CD4-positive, alpha-beta T cell (primary cell): ENCODE measurements at regions not wholly inside any gene's neighbourhood (a gene's known extent, or its start where the extent isn't known, plus 50 kb on each side); places are given as distances from the start of the nearest gene placed in this dataset.

Source experiments
- ATAC-seq: fragments of 200-7000 bp; cut with Tn5 transposase; one replicate; pipeline ENCODE4 v1.10.0; 2022; ENCODE audit warnings: mild to moderate bottlenecking; ENCODE audit not compliant: poor library complexity
- CTCF ChIA-PET: fragments of 350-600 bp; sonication (Branson Sonifier 250); formaldehyde crosslinking; loops from one replicate; lab custom pipeline; 2021; ENCODE audit warnings: antibody characterized with exemption, inconsistent platforms; lab: Charles Lee
- POLR2A ChIA-PET: fragments of 350-600 bp; sonication (Branson Sonifier 250); formaldehyde crosslinking; loops from one replicate; lab custom pipeline; 2021; ENCODE audit warnings: antibody characterized with exemption, inconsistent platforms; lab: Charles Lee
- DNase-seq, 14 experiments: peaks; one replicate each; pipeline ENCODE4 v3.0.0-alpha.2; 2013 to 2020; ENCODE audit warnings: mixed read lengths in 2 of 14
- H3K27ac ChIP-seq, 2 donors: one replicate each; pipeline versions ENCODE4 v1.5.1 to v1.7.0; 2013; ENCODE audit warnings: low read length in 2 of 2, low read depth in 1 of 2, mild to moderate bottlenecking in 1 of 2
- H3K27me3 ChIP-seq, 2 experiments: 1 replicate in 1 of 2; 2 replicates in 1 of 2; pipeline versions ENCODE4 v1.6.1 to v1.7.0; 2013; ENCODE audit warnings: low read length in 2 of 2, control low read depth in 1 of 2, mild to moderate bottlenecking in 1 of 2, moderate library complexity in 1 of 2; ENCODE audit not compliant: insufficient read depth in 2 of 2, control insufficient read depth in 1 of 2
- H3K36me3 ChIP-seq: one replicate; pipeline ENCODE4 v1.6.1; 2013; ENCODE audit warnings: low read length, control low read depth; ENCODE audit not compliant: insufficient read depth
- H3K4me1 ChIP-seq: one replicate; pipeline ENCODE4 v1.6.1; 2013; ENCODE audit warnings: low read length, control low read depth; ENCODE audit not compliant: insufficient read depth
- H3K4me3 ChIP-seq: one replicate; pipeline ENCODE4 v1.5.1; 2013; ENCODE audit warnings: mild to moderate bottlenecking, low read length, moderate library complexity
- H3K9me3 ChIP-seq, 2 experiments: 1 replicate in 1 of 2; 2 replicates in 1 of 2; pipeline versions ENCODE4 v1.6.1 to v1.7.0; 2013; ENCODE audit warnings: low read length in 2 of 2, mild to moderate bottlenecking in 2 of 2, control low read depth in 1 of 2, moderate library complexity in 1 of 2; ENCODE audit not compliant: control insufficient read depth in 1 of 2, insufficient read depth in 1 of 2
- H3K27ac Mint-ChIP-seq: one replicate; pipeline ENCODE4 v1.8.0; 2020; ENCODE audit warnings: mixed read lengths
- H3K27me3 Mint-ChIP-seq: one replicate; pipeline ENCODE4 v1.8.0; 2021; ENCODE audit warnings: mixed read lengths
- H3K36me3 Mint-ChIP-seq: one replicate; pipeline ENCODE4 v1.8.0; 2021; ENCODE audit warnings: low read depth, mixed read lengths
- H3K4me1 Mint-ChIP-seq: one replicate; pipeline ENCODE4 v1.8.0; 2021; ENCODE audit warnings: low read depth, mixed read lengths
- H3K4me3 Mint-ChIP-seq: one replicate; pipeline ENCODE4 v1.8.0; 2020; ENCODE audit warnings: mild to moderate bottlenecking, mixed read lengths
- H3K9me3 Mint-ChIP-seq: one replicate; pipeline ENCODE4 v1.8.0; 2020; ENCODE audit warnings: mixed read lengths
- CTCF ChIP-seq: fragments of 200-600 bp; IDR thresholded peaks from one replicate; pipeline ENCODE4 v1.8.0; 2022; ENCODE audit warnings: antibody characterized with exemption, mild to moderate bottlenecking
- intact Hi-C, 2 experiments: fragments of 100-400 bp; cut with DNase I in 1 of 2; cut with micrococcal nuclease in 1 of 2; formaldehyde crosslinking; loops; one replicate each; pipeline versions ENCODE4 v1.15.1 to v1.9.0; 2023 to 2025; cut with DNase I, micrococcal nuclease

DNA sequence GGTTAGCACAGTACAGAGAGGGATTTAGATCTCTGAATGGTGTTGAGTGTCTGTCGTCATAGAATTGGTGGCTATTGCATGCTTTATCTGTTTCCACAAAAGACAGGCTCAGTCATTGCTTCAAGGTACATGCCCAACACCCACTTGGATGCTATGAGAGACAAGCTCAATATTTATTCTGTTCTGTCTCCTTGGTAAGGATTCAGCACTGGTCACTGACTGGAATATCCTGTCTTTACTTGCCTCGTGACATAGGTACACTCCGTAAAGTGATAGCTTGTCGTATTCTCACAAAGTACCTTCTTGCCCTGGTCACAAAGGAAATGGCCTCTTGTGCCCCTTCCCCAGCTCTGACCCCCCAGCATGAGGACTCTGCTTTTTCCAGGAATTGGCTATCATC, 72.8 kb upstream of the CTNNB1 start:
- no peaks in the 10 kb centered on the region for H3K4me1 Mint-ChIP-seq
- H3K27me3 ChIP-seq = no peaks in the 10 kb centered on the region
- no peak for ATAC-seq
- intact Hi-C loops = no loop called here
- ChIA-PET POLR2A (interaction anchor here (0.6 kb wide), 1 partner anchor 73 kb away, joined by 3 read pairs; the partner anchor contains the start of gene CTNNB1), CTCF (no interaction called here)
- TF ChIP-seq CTCF = no peak
- no peak overlapping the region for H3K4me3 ChIP-seq
- no peak for DNase-seq
- no peak overlapping the region for H3K27ac Mint-ChIP-seq
- H3K36me3 ChIP-seq = no peaks in the 10 kb centered on the region
- no peaks in the 10 kb centered on the region for H3K4me1 ChIP-seq
- peaks cover 10% of the 10 kb centered on the region for H3K27me3 Mint-ChIP-seq
- H3K27ac ChIP-seq = no peak overlapping the region
- H3K4me3 Mint-ChIP-seq = no peak overlapping the region
- peaks cover 7% of the 10 kb centered on the region for H3K9me3 Mint-ChIP-seq
- peaks cover 5 to 10% of the 10 kb centered on the region in 2 experiments for H3K9me3 ChIP-seq
- peaks cover 7% of the 10 kb centered on the region for H3K36me3 Mint-ChIP-seq

- DNase-seq (no peak), ATAC-seq (no peak)
- Mint-ChIP-seq H3K27me3 (peaks cover 10% of the 10 kb centered on the region), H3K4me1 (no peaks in the 10 kb centered on the region), H3K27ac (no peak overlapping the region), H3K36me3 (peaks cover 7% of the 10 kb centered on the region), H3K4me3 (no peak overlapping the region), H3K9me3 (peaks cover 7% of the 10 kb centered on the region)
- Histone ChIP-seq H3K36me3 (no peaks in the 10 kb centered on the region), H3K27ac (no peak overlapping the region), H3K4me3 (no peak overlapping the region), H3K27me3 (no peaks in the 10 kb centered on the region), H3K9me3 (peaks cover 5 to 10% of the 10 kb centered on the region in 2 experiments), H3K4me1 (no peaks in the 10 kb centered on the region)
- no peak for TF ChIP-seq CTCF
- intact Hi-C loops = no loop called here
- ChIA-PET POLR2A (no interaction called here), CTCF (no interaction called here)
Measured at GRCh38 chr3:41126961-41127360, 72.3 kb upstream of the CTNNB1 start.

- H3K4me3 ChIP-seq = no peak overlapping the region
- peaks cover 5 to 10% of the 10 kb centered on the region in 2 experiments for H3K9me3 ChIP-seq
- H3K9me3 Mint-ChIP-seq = peaks cover 7% of the 10 kb centered on the region
- H3K4me1 Mint-ChIP-seq = no peaks in the 10 kb centered on the region
- POLR2A ChIA-PET = no interaction called here
- H3K27ac ChIP-seq = no peak overlapping the region
- no peaks in the 10 kb centered on the region for H3K27me3 ChIP-seq
- ATAC-seq (no peak), DNase-seq (no peak)
- H3K4me3 Mint-ChIP-seq = no peak overlapping the region
- no peak for TF ChIP-seq CTCF
- no peaks in the 10 kb centered on the region for H3K36me3 ChIP-seq
- peaks cover 7% of the 10 kb centered on the region for H3K36me3 Mint-ChIP-seq
- H3K27me3 Mint-ChIP-seq = peaks cover 10% of the 10 kb centered on the region
- H3K4me1 ChIP-seq = no peaks in the 10 kb centered on the region
- CTCF ChIA-PET = no interaction called here
- no peak overlapping the region for H3K27ac Mint-ChIP-seq
- intact Hi-C loops = no loop called here
Measured at GRCh38 chr3:41127414-41127813, 71.9 kb upstream of the CTNNB1 start.
